Dendritic cell treated with granulocyte-macrophage colony-stimulating factor and Interleukin-4, amounts not matched to agents 40 ng/mL and 50 ng/mL, for 4 days (primary cell): ENCODE measurements at regions not wholly inside any gene's neighbourhood (a gene's known extent, or its start where the extent isn't known, plus 50 kb on each side); places are given as distances from the start of the nearest gene placed in this dataset.
A peak's percentile ranks its signal among the peaks of the same experiment; 100 is the strongest.

ENCODE experiments used
- H3K27ac Mint-ChIP-seq: one replicate; pipeline ENCODE4 v1.8.0; 2022; ENCODE audit warnings: mild to moderate bottlenecking, mixed read lengths
- H3K27me3 Mint-ChIP-seq: one replicate; pipeline ENCODE4 v1.8.0; 2022; ENCODE audit warnings: mild to moderate bottlenecking, mixed read lengths
- H3K36me3 Mint-ChIP-seq: one replicate; pipeline ENCODE4 v1.8.0; 2022; ENCODE audit warnings: low read depth, mixed read lengths
- H3K4me1 Mint-ChIP-seq: one replicate; pipeline ENCODE4 v1.8.0; 2022; ENCODE audit warnings: low read depth, mixed read lengths
- H3K4me3 Mint-ChIP-seq: one replicate; pipeline ENCODE4 v1.8.0; 2022; ENCODE audit warnings: mild to moderate bottlenecking, moderate library complexity, mixed read lengths
- H3K9me3 Mint-ChIP-seq: one replicate; pipeline ENCODE4 v1.8.0; 2022; ENCODE audit warnings: mixed read lengths
- intact Hi-C: fragments of 100-400 bp; cut with micrococcal nuclease; formaldehyde crosslinking; loops from one replicate; pipeline ENCODE4 v1.15.0; 2022

GRCh38 chr11:119506436-119506835, 83.5 kb upstream of the THY1 start:
- peak overlapping the region; percentile 75 for H3K27ac Mint-ChIP-seq
- no peaks in the 10 kb centered on the region for H3K36me3 Mint-ChIP-seq
- peaks cover 4% of the 10 kb centered on the region for H3K27me3 Mint-ChIP-seq
- H3K9me3 Mint-ChIP-seq = no peaks in the 10 kb centered on the region
- peaks cover 55% of the 10 kb centered on the region for H3K4me1 Mint-ChIP-seq
- intact Hi-C loops = no loop called here
- no peak overlapping the region for H3K4me3 Mint-ChIP-seq

GRCh38 chr11:119505861-119506260, 82.9 kb upstream of the THY1 start:
- peaks cover 51% of the 10 kb centered on the region for H3K4me1 Mint-ChIP-seq
- intact Hi-C loops = no loop called here
- peak overlapping the region; percentile 75 for H3K27ac Mint-ChIP-seq
- H3K27me3 Mint-ChIP-seq = peaks cover 4% of the 10 kb centered on the region
- no peaks in the 10 kb centered on the region for H3K36me3 Mint-ChIP-seq
- no peaks in the 10 kb centered on the region for H3K9me3 Mint-ChIP-seq
- no peak overlapping the region for H3K4me3 Mint-ChIP-seq

- Mint-ChIP-seq H3K27ac (no peak overlapping the region), H3K27me3 (peaks cover 4% of the 10 kb centered on the region)
- intact Hi-C loops = no loop called here
Observed at GRCh38 chr11:119505071-119505470, 82.1 kb upstream of the THY1 start.

GRCh38 chr11:119504371-119504770, 81.4 kb upstream of the THY1 start:
- Mint-ChIP-seq H3K4me3 (no peak overlapping the region), H3K9me3 (no peaks in the 10 kb centered on the region), H3K36me3 (no peaks in the 10 kb centered on the region), H3K27ac (no peak overlapping the region), H3K27me3 (peaks cover 6% of the 10 kb centered on the region), H3K4me1 (peaks cover 36% of the 10 kb centered on the region)
- intact Hi-C loops = no loop called here

More at GRCh38 chr11:119505071-119505470, 82.1 kb upstream of the THY1 start:
- Mint-ChIP-seq H3K4me3 (no peak overlapping the region), H3K36me3 (no peaks in the 10 kb centered on the region), H3K4me1 (peaks cover 43% of the 10 kb centered on the region), H3K9me3 (no peaks in the 10 kb centered on the region)

- intact Hi-C loops = no loop called here
Observed at GRCh38 chr11:119501777-119502405, 78.9 kb upstream of the THY1 start.

GRCh38 chr11:119497717-119498116, 74.7 kb upstream of the THY1 start:
- H3K27ac Mint-ChIP-seq = no peak overlapping the region
- peaks cover 27% of the 10 kb centered on the region for H3K27me3 Mint-ChIP-seq
- no peaks in the 10 kb centered on the region for H3K9me3 Mint-ChIP-seq
- H3K4me3 Mint-ChIP-seq = no peak overlapping the region
- no peaks in the 10 kb centered on the region for H3K36me3 Mint-ChIP-seq
- no peaks in the 10 kb centered on the region for H3K4me1 Mint-ChIP-seq
- intact Hi-C loops = no loop called here

More at GRCh38 chr11:119501777-119502405, 78.9 kb upstream of the THY1 start:
- Mint-ChIP-seq H3K27ac (no peak overlapping the region), H3K4me1 (peaks cover 27% of the 10 kb centered on the region), H3K27me3 (peaks cover 15% of the 10 kb centered on the region), H3K36me3 (no peaks in the 10 kb centered on the region), H3K9me3 (no peaks in the 10 kb centered on the region), H3K4me3 (no peak overlapping the region)

- Mint-ChIP-seq H3K4me3 (no peak overlapping the region), H3K9me3 (no peaks in the 10 kb centered on the region), H3K36me3 (no peaks in the 10 kb centered on the region), H3K27me3 (peaks cover 25% of the 10 kb centered on the region), H3K4me1 (no peaks in the 10 kb centered on the region), H3K27ac (no peak overlapping the region)
- intact Hi-C loops = no loop called here
Observed at GRCh38 chr11:119496997-119497396, 74.0 kb upstream of the THY1 start.

GRCh38 chr11:119496469-119496868, 73.5 kb upstream of the THY1 start:
- H3K36me3 Mint-ChIP-seq = no peaks in the 10 kb centered on the region
- H3K9me3 Mint-ChIP-seq = no peaks in the 10 kb centered on the region
- H3K4me1 Mint-ChIP-seq = no peaks in the 10 kb centered on the region
- H3K27me3 Mint-ChIP-seq = peaks cover 23% of the 10 kb centered on the region
- no peak overlapping the region for H3K27ac Mint-ChIP-seq
- intact Hi-C loops = no loop called here
- H3K4me3 Mint-ChIP-seq = no peak overlapping the region

- intact Hi-C loops = no loop called here
- H3K36me3 Mint-ChIP-seq = no peaks in the 10 kb centered on the region
- no peaks in the 10 kb centered on the region for H3K4me1 Mint-ChIP-seq
- no peak overlapping the region for H3K27ac Mint-ChIP-seq
- no peaks in the 10 kb centered on the region for H3K9me3 Mint-ChIP-seq
- H3K4me3 Mint-ChIP-seq = no peak overlapping the region
- H3K27me3 Mint-ChIP-seq = peaks cover 29% of the 10 kb centered on the region
Observed at GRCh38 chr11:119493712-119494111, 70.7 kb upstream of the THY1 start.

- H3K4me3 Mint-ChIP-seq = no peak overlapping the region
Observed at GRCh38 chr11:119491753-119492510, 69.0 kb upstream of the THY1 start.

GRCh38 chr11:119490253-119491006, 67.5 kb upstream of the THY1 start:
- Mint-ChIP-seq H3K36me3 (no peaks in the 10 kb centered on the region), H3K9me3 (no peaks in the 10 kb centered on the region), H3K4me3 (no peak overlapping the region), H3K27ac (no peak overlapping the region), H3K27me3 (peaks cover 25% of the 10 kb centered on the region), H3K4me1 (no peaks in the 10 kb centered on the region)
- intact Hi-C loops = no loop called here

More at GRCh38 chr11:119491753-119492510, 69.0 kb upstream of the THY1 start:
- H3K36me3 Mint-ChIP-seq = no peaks in the 10 kb centered on the region
- H3K9me3 Mint-ChIP-seq = no peaks in the 10 kb centered on the region
- intact Hi-C loops = no loop called here
- no peaks in the 10 kb centered on the region for H3K4me1 Mint-ChIP-seq
- no peak overlapping the region for H3K27ac Mint-ChIP-seq
- H3K27me3 Mint-ChIP-seq = peaks cover 26% of the 10 kb centered on the region

GRCh38 chr11:119489087-119489486, 66.1 kb upstream of the THY1 start:
- intact Hi-C loops = loop anchor here (10.0 kb wide), 1 partner anchor 156 kb away; no protein-coding TSS in a partner anchor
- peaks cover 4% of the 10 kb centered on the region for H3K4me1 Mint-ChIP-seq
- peaks cover 16% of the 10 kb centered on the region for H3K27me3 Mint-ChIP-seq
- no peak overlapping the region for H3K4me3 Mint-ChIP-seq
- no peak overlapping the region for H3K27ac Mint-ChIP-seq
- H3K9me3 Mint-ChIP-seq = no peaks in the 10 kb centered on the region
- no peaks in the 10 kb centered on the region for H3K36me3 Mint-ChIP-seq

- intact Hi-C loops = loop anchor here (10.0 kb wide), 1 partner anchor 156 kb away; no protein-coding TSS in a partner anchor
- no peaks in the 10 kb centered on the region for H3K36me3 Mint-ChIP-seq
- H3K4me1 Mint-ChIP-seq = peaks cover 6% of the 10 kb centered on the region
- no peak overlapping the region for H3K4me3 Mint-ChIP-seq
- no peaks in the 10 kb centered on the region for H3K9me3 Mint-ChIP-seq
- H3K27me3 Mint-ChIP-seq = peaks cover 17% of the 10 kb centered on the region
- no peak overlapping the region for H3K27ac Mint-ChIP-seq
Observed at GRCh38 chr11:119488256-119488995, 65.5 kb upstream of the THY1 start.
